ENCODE measurements at regions not wholly inside any gene's neighbourhood (a gene's known extent, or its start where the extent isn't known, plus 50 kb on each side); places are given as distances from the start of the nearest gene placed in this dataset.

- TF ChIP-seq GABPA (IDR thresholded peaks at IDR 0.05 in 1 of 2, conservative IDR thresholded peaks at IDR 0.05 in 1 of 2) = no peak
- TF ChIP-seq SP1 (IDR thresholded peaks at IDR 0.05) = no peak
- no peak for TF ChIP-seq CTCF (IDR thresholded peaks at IDR 0.05; ENCODE audit: low read depth, low read length, missing input control)
Observed at GRCh38 chr1:229845410-229846138, 219.5 kb downstream of the URB2 start.

All from liver (tissue), 3 donors.